ENCODE measurements at regions not wholly inside any gene's neighbourhood (a gene's known extent, or its start where the extent isn't known, plus 50 kb on each side); places are given as distances from the start of the nearest gene placed in this dataset.

GRCh38 chr7:40966693-40967092, 736.2 kb downstream of the INHBA start:
- TF ChIP-seq CTCF (conservative IDR thresholded peaks at IDR 0.05; ENCODE audit: low read length) (no peak), EZH2phosphoT487 (IDR thresholded peaks at IDR 0.05; ENCODE audit: borderline replicate concordance, low read depth, low read length) (no peak)
